NCI-H460 (cell line): ENCODE measurements at regions not wholly inside any gene's neighbourhood (a gene's known extent, or its start where the extent isn't known, plus 50 kb on each side); places are given as distances from the start of the nearest gene placed in this dataset.

Experiments used
- DNase-seq: peaks from one replicate; pipeline ENCODE4 v3.0.0-alpha.2; 2016; ENCODE audit warnings: low read depth; ENCODE audit errors: extremely low read depth

GRCh38 chr4:36394352-36394903 lies 113.0 kb downstream of the DTHD1 start:
- no peak for DNase-seq

GRCh38 chr4:36399762-36400353 lies 118.4 kb downstream of the DTHD1 start:
- peak; percentile 14 for DNase-seq

GRCh38 chr4:36402008-36402758 lies 120.8 kb downstream of the DTHD1 start:
- DNase-seq, result no peak

GRCh38 chr4:36411338-36411737 lies 129.9 kb downstream of the DTHD1 start:
- no peak for DNase-seq

- peak; percentile 12 for DNase-seq
These were observed 132.8 kb downstream of the DTHD1 start for GRCh38 chr4:36414248-36414647.

GRCh38 chr4:36417146-36417545 lies 135.7 kb downstream of the DTHD1 start:
- no peak for DNase-seq

GRCh38 chr4:36420111-36420679 lies 138.8 kb downstream of the DTHD1 start:
- no peak for DNase-seq

- DNase-seq, result no peak
These were observed 141.2 kb downstream of the DTHD1 start for GRCh38 chr4:36422607-36423006.

GRCh38 chr4:36426741-36427140 lies 145.3 kb downstream of the DTHD1 start:
- no peak for DNase-seq

GRCh38 chr4:36427696-36428095 lies 146.3 kb downstream of the DTHD1 start:
- no peak for DNase-seq

- no peak for DNase-seq
These were observed 151.2 kb downstream of the DTHD1 start for GRCh38 chr4:36432586-36432985.

- no peak for DNase-seq
These were observed 158.1 kb downstream of the DTHD1 start for GRCh38 chr4:36439556-36439955.

GRCh38 chr4:36445480-36445879 lies 164.1 kb downstream of the DTHD1 start:
- no peak for DNase-seq

- no peak for DNase-seq
These were observed 164.9 kb downstream of the DTHD1 start for GRCh38 chr4:36446275-36446674.

- DNase-seq, result no peak
These were observed 179.9 kb downstream of the DTHD1 start for GRCh38 chr4:36461344-36461743.

GRCh38 chr4:36467670-36468069 lies 186.3 kb downstream of the DTHD1 start:
- DNase-seq, result no peak

GRCh38 chr4:36471903-36472302 lies 190.5 kb downstream of the DTHD1 start:
- no peak for DNase-seq

- DNase-seq, result no peak
These were observed 194.7 kb downstream of the DTHD1 start for GRCh38 chr4:36476135-36476534.

GRCh38 chr4:36477861-36478260 lies 196.4 kb downstream of the DTHD1 start:
- no peak for DNase-seq

GRCh38 chr4:36485885-36486284 lies 204.5 kb downstream of the DTHD1 start:
- no peak for DNase-seq

GRCh38 chr4:36489798-36490197 lies 208.4 kb downstream of the DTHD1 start:
- DNase-seq, result no peak

- no peak for DNase-seq
These were observed 210.6 kb downstream of the DTHD1 start for GRCh38 chr4:36492041-36492440.
